Ovary (tissue), 3 donors: ENCODE measurements at regions not wholly inside any gene's neighbourhood (a gene's known extent, or its start where the extent isn't known, plus 50 kb on each side); places are given as distances from the start of the nearest gene placed in this dataset.

Source experiments
- POLR2A ChIP-seq: fragments of 450-650 bp; IDR thresholded peaks from one replicate; pipeline ENCODE4 v1.6.1; 2017; ENCODE audit warnings: antibody characterized with exemption, mild to moderate bottlenecking, moderate library complexity
- TF ChIP-seq, protein P1 (sequence below), 3 donors: fragments of 450-650 bp in 2 of 3; fragments of 200-600 bp in 1 of 3; IDR thresholded peaks; one replicate each; pipeline versions ENCODE4 v1.5.1 to v1.8.0; 2016 to 2022; ENCODE audit warnings: antibody characterized with exemption in 3 of 3, mild to moderate bottlenecking in 1 of 3
- donor health status: DM: no; HTN: no; CAD: no.

DNA sequence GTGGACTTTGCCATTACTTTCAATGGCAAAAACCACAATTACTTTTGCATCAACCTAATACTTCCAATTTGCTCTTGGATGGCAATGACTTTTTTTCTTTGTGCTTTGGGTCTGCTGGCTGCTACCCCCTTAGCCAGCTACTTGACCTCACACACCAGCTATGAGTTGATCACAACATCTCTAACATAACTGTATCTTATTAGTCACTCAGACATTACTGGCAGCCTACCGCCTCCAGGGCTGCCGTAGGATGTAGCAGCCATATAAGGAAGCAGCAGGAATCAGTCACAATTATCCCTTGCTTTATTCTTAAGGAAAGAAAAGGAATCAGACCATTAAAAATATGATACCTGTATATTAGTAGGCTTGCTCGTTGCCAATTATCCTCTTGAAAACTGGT is 260.5 kb downstream of the ADAMTS20 start:
- TF ChIP-seq, protein P1, sequence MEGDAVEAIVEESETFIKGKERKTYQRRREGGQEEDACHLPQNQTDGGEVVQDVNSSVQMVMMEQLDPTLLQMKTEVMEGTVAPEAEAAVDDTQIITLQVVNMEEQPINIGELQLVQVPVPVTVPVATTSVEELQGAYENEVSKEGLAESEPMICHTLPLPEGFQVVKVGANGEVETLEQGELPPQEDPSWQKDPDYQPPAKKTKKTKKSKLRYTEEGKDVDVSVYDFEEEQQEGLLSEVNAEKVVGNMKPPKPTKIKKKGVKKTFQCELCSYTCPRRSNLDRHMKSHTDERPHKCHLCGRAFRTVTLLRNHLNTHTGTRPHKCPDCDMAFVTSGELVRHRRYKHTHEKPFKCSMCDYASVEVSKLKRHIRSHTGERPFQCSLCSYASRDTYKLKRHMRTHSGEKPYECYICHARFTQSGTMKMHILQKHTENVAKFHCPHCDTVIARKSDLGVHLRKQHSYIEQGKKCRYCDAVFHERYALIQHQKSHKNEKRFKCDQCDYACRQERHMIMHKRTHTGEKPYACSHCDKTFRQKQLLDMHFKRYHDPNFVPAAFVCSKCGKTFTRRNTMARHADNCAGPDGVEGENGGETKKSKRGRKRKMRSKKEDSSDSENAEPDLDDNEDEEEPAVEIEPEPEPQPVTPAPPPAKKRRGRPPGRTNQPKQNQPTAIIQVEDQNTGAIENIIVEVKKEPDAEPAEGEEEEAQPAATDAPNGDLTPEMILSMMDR (IDR thresholded peaks at IDR 0.05), result no peak
- no peak for TF ChIP-seq POLR2A
